VCaP (cell line): ENCODE measurements at regions not wholly inside any gene's neighbourhood (a gene's known extent, or its start where the extent isn't known, plus 50 kb on each side); places are given as distances from the start of the nearest gene placed in this dataset.
"Not testable (repeated sequence)": the region's sequence is repeated elsewhere in the genome, so short reads cannot be mapped to it uniquely, and the experiment has no call there.

Source experiments
- H3K27ac ChIP-seq: fragments of 450-650 bp; 2 replicates; pipeline ENCODE4 v1.5.1; 2017
- CTCF ChIP-seq: fragments of 450-650 bp; conservative IDR thresholded peaks from 2 replicates; pipeline ENCODE4 v1.5.1; 2017; ENCODE audit warnings: mild to moderate bottlenecking, moderate library complexity

- H3K27ac ChIP-seq: not testable (repeated sequence)
These were observed 162.2 kb upstream of the PRKX start for GRCh38 chrX:3875638-3876037.

GRCh38 chrX:3872226-3872879, 158.9 kb upstream of the PRKX start:
- H3K27ac ChIP-seq: not testable (repeated sequence)

- H3K27ac ChIP-seq: not testable (repeated sequence)
These were observed 153.8 kb upstream of the PRKX start for GRCh38 chrX:3867067-3867831.

- not testable (repeated sequence) for H3K27ac ChIP-seq
These were observed 144.9 kb upstream of the PRKX start for GRCh38 chrX:3858332-3858731.

- not testable (repeated sequence) for H3K27ac ChIP-seq
These were observed 130.2 kb upstream of the PRKX start for GRCh38 chrX:3843522-3844145.

- not testable (repeated sequence) for H3K27ac ChIP-seq
These were observed 129.5 kb upstream of the PRKX start for GRCh38 chrX:3842822-3843521.

GRCh38 chrX:3838754-3839153, 125.3 kb upstream of the PRKX start:
- H3K27ac ChIP-seq: not testable (repeated sequence)

- not testable (repeated sequence) for H3K27ac ChIP-seq
These were observed 124.7 kb upstream of the PRKX start for GRCh38 chrX:3837958-3838643.

- not testable (repeated sequence) for H3K27ac ChIP-seq
These were observed 123.8 kb upstream of the PRKX start for GRCh38 chrX:3837211-3837610.

- not testable (repeated sequence) for H3K27ac ChIP-seq
These were observed 120.5 kb upstream of the PRKX start for GRCh38 chrX:3833761-3834542.

- not testable (repeated sequence) for H3K27ac ChIP-seq
These were observed 116.6 kb upstream of the PRKX start for GRCh38 chrX:3830020-3830419.

- H3K27ac ChIP-seq: not testable (repeated sequence)
These were observed 115.6 kb upstream of the PRKX start for GRCh38 chrX:3829041-3829531.

GRCh38 chrX:3828378-3829040, 115.1 kb upstream of the PRKX start:
- H3K27ac ChIP-seq: not testable (repeated sequence)

GRCh38 chrX:3824008-3824407, 110.6 kb upstream of the PRKX start:
- not testable (repeated sequence) for H3K27ac ChIP-seq

- H3K27ac ChIP-seq: no peak overlapping the region
- no peak for TF ChIP-seq CTCF
These were observed 106.7 kb upstream of the PRKX start for GRCh38 chrX:3820167-3820566.

- H3K27ac ChIP-seq: peak overlapping the region; percentile 93
These were observed 104.0 kb upstream of the PRKX start for GRCh38 chrX:3817480-3817879.
